Activated CD8-positive, alpha-beta T cell treated with anti-CD3 and anti-CD28 coated beads for 36 hours (primary cell): ENCODE measurements at regions not wholly inside any gene's neighbourhood (a gene's known extent, or its start where the extent isn't known, plus 50 kb on each side); places are given as distances from the start of the nearest gene placed in this dataset.

Experiments used
- ATAC-seq: fragments of 200-7000 bp; cut with Tn5 transposase; one replicate; pipeline ENCODE4 v1.10.0; 2021; ENCODE audit warnings: mild to moderate bottlenecking, moderate library complexity
- CTCF ChIA-PET: fragments of 350-600 bp; sonication (Branson Sonifier 250); formaldehyde crosslinking; loops from one replicate; lab custom pipeline; 2021; ENCODE audit warnings: antibody characterized with exemption; lab: Charles Lee
- POLR2A ChIA-PET: fragments of 350-600 bp; sonication (Branson Sonifier 250); formaldehyde crosslinking; loops from one replicate; lab custom pipeline; 2021; ENCODE audit warnings: antibody characterized with exemption; lab: Charles Lee
- DNase-seq: peaks from one replicate; pipeline ENCODE4 v3.0.0-alpha.2; 2020
- H3K27ac Mint-ChIP-seq: one replicate; pipeline ENCODE4 v1.8.0; 2021; ENCODE audit warnings: mild to moderate bottlenecking, mixed read lengths
- H3K27me3 Mint-ChIP-seq: one replicate; pipeline ENCODE4 v1.8.0; 2021; ENCODE audit warnings: mixed read lengths
- H3K36me3 Mint-ChIP-seq: one replicate; pipeline ENCODE4 v1.8.0; 2021; ENCODE audit warnings: low read depth, mixed read lengths
- H3K4me1 Mint-ChIP-seq: one replicate; pipeline ENCODE4 v1.8.0; 2021; ENCODE audit warnings: low read depth, mixed read lengths
- H3K4me3 Mint-ChIP-seq: one replicate; pipeline ENCODE4 v1.8.0; 2021; ENCODE audit warnings: mild to moderate bottlenecking, moderate library complexity, mixed read lengths
- H3K9me3 Mint-ChIP-seq: one replicate; pipeline ENCODE4 v1.8.0; 2021; ENCODE audit warnings: mixed read lengths
- intact Hi-C: fragments of 100-400 bp; cut with micrococcal nuclease; formaldehyde crosslinking; loops from one replicate; pipeline ENCODE4 v1.10.0; 2022
- TF ChIP-seq, protein P1 (sequence below): fragments of 200-600 bp; IDR thresholded peaks from one replicate; pipeline ENCODE4 v1.8.0; 2022; ENCODE audit warnings: antibody characterized with exemption, mild to moderate bottlenecking

DNA sequence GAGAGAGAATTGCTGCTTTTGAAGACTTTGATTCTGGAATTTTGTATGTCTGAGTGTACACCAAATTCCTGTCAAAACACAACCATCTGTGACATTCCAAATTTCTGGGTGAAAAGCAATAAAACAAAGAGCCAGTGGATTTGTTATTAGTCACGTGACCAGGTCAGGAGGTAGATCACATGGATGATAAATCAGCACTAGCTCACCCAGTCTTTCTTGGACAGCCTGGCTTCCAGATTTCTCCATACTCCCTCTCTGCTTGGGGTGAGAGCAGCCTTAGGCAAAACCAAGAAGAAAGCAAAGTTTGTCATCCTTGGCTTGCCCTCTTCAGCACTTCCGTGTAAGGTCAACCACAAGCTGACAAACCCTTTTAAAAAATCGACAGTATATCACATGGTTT is 194.2 kb downstream of the CLCN4 start:
- DNase-seq (no peak), ATAC-seq (no peak)
- POLR2A ChIA-PET, result no interaction called here
- intact Hi-C loops, result no loop called here
- H3K4me3 Mint-ChIP-seq, result no peak overlapping the region
- TF ChIP-seq, protein P1, sequence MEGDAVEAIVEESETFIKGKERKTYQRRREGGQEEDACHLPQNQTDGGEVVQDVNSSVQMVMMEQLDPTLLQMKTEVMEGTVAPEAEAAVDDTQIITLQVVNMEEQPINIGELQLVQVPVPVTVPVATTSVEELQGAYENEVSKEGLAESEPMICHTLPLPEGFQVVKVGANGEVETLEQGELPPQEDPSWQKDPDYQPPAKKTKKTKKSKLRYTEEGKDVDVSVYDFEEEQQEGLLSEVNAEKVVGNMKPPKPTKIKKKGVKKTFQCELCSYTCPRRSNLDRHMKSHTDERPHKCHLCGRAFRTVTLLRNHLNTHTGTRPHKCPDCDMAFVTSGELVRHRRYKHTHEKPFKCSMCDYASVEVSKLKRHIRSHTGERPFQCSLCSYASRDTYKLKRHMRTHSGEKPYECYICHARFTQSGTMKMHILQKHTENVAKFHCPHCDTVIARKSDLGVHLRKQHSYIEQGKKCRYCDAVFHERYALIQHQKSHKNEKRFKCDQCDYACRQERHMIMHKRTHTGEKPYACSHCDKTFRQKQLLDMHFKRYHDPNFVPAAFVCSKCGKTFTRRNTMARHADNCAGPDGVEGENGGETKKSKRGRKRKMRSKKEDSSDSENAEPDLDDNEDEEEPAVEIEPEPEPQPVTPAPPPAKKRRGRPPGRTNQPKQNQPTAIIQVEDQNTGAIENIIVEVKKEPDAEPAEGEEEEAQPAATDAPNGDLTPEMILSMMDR, result no peak
- no peaks in the 10 kb centered on the region for H3K36me3 Mint-ChIP-seq
- H3K4me1 Mint-ChIP-seq, result no peaks in the 10 kb centered on the region
- no peaks in the 10 kb centered on the region for H3K9me3 Mint-ChIP-seq
- CTCF ChIA-PET, result no interaction called here
- H3K27me3 Mint-ChIP-seq, result no peaks in the 10 kb centered on the region
- H3K27ac Mint-ChIP-seq, result no peak overlapping the region

DNA sequence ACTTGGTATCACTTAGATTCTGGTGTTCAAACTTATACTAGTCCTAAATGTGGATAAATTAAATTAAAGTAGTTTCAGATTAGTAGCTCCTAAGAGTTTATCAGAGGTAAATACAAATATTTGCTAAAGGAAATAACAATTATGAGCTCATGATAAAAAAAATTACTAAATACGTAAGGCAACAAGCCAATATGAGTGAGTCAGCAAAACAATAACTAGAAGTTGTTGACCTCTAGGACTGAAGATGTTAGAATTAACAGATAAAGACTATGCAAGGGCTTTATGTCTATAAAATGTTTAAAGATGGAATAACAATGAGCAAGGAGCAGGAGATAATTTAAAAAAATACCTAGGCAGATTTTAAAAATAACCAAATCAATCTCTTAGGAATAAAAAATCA is 195.8 kb downstream of the CLCN4 start:
- no peaks in the 10 kb centered on the region for H3K27me3 Mint-ChIP-seq
- H3K4me3 Mint-ChIP-seq, result no peak overlapping the region
- intact Hi-C loops, result no loop called here
- no peaks in the 10 kb centered on the region for H3K36me3 Mint-ChIP-seq
- H3K27ac Mint-ChIP-seq, result no peak overlapping the region
- CTCF ChIA-PET, result no interaction called here
- ATAC-seq (no peak), DNase-seq (no peak)
- POLR2A ChIA-PET, result no interaction called here
- H3K4me1 Mint-ChIP-seq, result no peaks in the 10 kb centered on the region
- H3K9me3 Mint-ChIP-seq, result no peaks in the 10 kb centered on the region
- TF ChIP-seq, protein P1, result no peak

DNA sequence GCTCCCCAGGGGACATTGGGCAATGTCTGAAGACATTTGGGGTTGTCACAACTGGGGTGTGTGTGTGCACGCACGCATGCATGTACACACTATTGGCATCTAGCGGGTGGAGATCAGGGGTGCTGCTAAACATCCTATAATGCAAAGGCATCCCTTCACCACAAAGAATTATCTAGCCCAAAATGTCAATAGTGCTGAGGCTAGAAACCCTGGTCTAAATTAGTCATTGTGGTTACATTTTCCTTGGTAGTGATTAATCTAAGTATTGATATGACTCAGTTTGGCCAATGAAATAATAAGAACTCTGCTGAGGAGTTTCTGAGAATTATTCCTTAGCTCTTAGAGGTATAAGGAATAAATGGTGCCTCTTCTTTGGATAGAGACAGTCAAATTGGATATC is 200.2 kb downstream of the CLCN4 start:
- POLR2A ChIA-PET, result no interaction called here
- CTCF ChIA-PET, result no interaction called here
- Mint-ChIP-seq H3K27ac (no peak overlapping the region), H3K4me3 (no peak overlapping the region), H3K36me3 (no peaks in the 10 kb centered on the region), H3K9me3 (no peaks in the 10 kb centered on the region), H3K4me1 (no peaks in the 10 kb centered on the region), H3K27me3 (no peaks in the 10 kb centered on the region)
- intact Hi-C loops, result no loop called here
- ATAC-seq (no peak), DNase-seq (peak; percentile 1)
- TF ChIP-seq, protein P1, result no peak

DNA sequence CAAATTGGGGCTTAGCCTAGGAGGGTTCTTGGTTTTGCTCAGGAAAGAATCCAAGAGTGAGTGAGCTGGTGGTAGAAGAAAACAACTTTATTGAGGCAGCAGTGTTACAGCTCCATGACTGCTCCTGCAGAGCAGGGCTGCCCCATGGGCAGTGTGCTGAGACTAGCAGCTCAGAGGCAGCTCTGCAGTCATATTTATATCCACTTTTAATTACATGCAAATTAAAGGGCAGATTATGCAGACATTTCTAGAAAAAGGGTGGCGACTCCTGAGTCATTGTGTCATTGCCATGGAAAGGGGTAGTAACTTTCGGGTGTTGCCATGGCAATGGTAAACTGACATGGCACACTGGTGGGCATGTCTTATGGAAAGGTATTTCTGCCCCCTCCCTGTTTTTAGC is 202.2 kb downstream of the CLCN4 start:
- Mint-ChIP-seq H3K9me3 (no peaks in the 10 kb centered on the region), H3K27me3 (no peaks in the 10 kb centered on the region), H3K4me3 (no peak overlapping the region), H3K36me3 (no peaks in the 10 kb centered on the region), H3K4me1 (no peaks in the 10 kb centered on the region), H3K27ac (no peak overlapping the region)
- POLR2A ChIA-PET, result no interaction called here
- DNase-seq (no peak), ATAC-seq (no peak)
- CTCF ChIA-PET, result no interaction called here
- TF ChIP-seq, protein P1, result no peak
- intact Hi-C loops, result no loop called here

DNA sequence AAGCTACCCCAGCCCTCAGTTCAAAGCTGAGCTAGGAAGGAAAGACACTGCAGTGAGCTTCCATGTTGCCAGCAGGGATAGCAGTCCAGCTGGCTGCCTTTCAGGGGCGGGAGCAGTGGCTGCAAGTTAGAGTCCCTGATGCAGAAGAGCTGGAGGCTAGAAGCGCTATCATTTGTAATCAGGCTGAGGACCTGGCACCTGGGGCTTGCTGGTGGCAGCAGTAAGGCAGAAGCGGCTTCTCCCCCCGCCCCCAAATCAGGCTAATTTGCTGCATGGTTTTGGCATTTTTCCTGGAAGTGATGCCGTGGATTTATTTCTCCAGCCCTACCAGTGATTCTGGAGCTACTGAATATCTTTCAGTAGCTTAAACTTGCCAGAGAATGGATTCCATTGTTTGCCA is 203.3 kb downstream of the CLCN4 start:
- no peak for DNase-seq
- H3K4me1 Mint-ChIP-seq, result no peaks in the 10 kb centered on the region
- no peak for ATAC-seq
- intact Hi-C loops, result no loop called here
- no peak overlapping the region for H3K4me3 Mint-ChIP-seq
- TF ChIP-seq, protein P1, result no peak
- H3K27me3 Mint-ChIP-seq, result no peaks in the 10 kb centered on the region
- no peak overlapping the region for H3K27ac Mint-ChIP-seq
- CTCF ChIA-PET, result no interaction called here
- H3K36me3 Mint-ChIP-seq, result no peaks in the 10 kb centered on the region
- POLR2A ChIA-PET, result no interaction called here
- no peaks in the 10 kb centered on the region for H3K9me3 Mint-ChIP-seq
